ENCODE measurements at regions not wholly inside any gene's neighbourhood (a gene's known extent, or its start where the extent isn't known, plus 50 kb on each side); places are given as distances from the start of the nearest gene placed in this dataset.
"Not testable (repeated sequence)": the region's sequence is repeated elsewhere in the genome, so short reads cannot be mapped to it uniquely, and the experiment has no call there.

DNA sequence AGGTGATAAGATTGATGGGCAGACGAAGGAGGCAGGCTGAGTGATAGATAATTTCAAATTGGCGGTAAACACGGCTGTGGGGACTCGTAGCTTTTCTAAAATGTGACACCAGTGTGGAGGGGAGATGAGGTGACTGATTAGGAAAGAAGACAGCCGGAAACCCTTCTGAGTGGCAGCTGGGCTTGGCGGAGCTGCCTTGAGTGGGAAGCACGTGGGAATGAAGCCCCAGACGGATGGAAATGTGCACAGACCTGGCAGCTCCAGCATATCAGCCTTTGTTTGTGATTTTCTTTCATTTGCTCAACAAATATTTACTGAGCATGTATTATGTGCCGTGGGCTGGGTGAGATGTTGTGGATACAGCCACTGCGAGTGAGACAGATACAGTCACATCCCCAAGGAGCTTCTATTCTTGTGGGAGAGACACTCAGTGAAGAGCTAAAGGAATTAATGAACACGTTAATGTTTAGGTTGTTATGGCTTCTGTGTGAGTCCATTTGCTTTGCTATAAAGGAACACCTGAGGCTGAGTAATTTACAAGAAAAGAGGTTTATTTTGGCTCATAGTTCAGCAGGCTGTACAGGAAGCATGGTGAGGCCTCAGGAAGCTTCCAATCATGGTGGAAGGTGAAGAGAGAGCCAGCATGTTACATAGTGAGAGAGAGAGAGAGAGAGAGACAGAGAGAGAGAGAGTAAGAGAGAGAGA lies 65.5 kb upstream of the LHX5 start:
- Histone ChIP-seq H3K27me3 (ENCODE audit: control insufficient read depth, insufficient read depth, low read length) (no peaks in the 10 kb centered on the region), H3K27ac (ENCODE audit: low read depth, low read length) (no peak overlapping the region), H3K9me3 (ENCODE audit: control insufficient read depth, insufficient read depth, low read length) (no peaks in the 10 kb centered on the region), H3K4me3 (ENCODE audit: low read depth, low read length) (no peak overlapping the region)
- TF ChIP-seq, protein P1, sequence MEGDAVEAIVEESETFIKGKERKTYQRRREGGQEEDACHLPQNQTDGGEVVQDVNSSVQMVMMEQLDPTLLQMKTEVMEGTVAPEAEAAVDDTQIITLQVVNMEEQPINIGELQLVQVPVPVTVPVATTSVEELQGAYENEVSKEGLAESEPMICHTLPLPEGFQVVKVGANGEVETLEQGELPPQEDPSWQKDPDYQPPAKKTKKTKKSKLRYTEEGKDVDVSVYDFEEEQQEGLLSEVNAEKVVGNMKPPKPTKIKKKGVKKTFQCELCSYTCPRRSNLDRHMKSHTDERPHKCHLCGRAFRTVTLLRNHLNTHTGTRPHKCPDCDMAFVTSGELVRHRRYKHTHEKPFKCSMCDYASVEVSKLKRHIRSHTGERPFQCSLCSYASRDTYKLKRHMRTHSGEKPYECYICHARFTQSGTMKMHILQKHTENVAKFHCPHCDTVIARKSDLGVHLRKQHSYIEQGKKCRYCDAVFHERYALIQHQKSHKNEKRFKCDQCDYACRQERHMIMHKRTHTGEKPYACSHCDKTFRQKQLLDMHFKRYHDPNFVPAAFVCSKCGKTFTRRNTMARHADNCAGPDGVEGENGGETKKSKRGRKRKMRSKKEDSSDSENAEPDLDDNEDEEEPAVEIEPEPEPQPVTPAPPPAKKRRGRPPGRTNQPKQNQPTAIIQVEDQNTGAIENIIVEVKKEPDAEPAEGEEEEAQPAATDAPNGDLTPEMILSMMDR (IDR thresholded peaks at IDR 0.05; ENCODE audit: low read depth, low read length), result no peak
- CTCF ChIA-PET, result no interaction called here
- POLR2A ChIA-PET, result no interaction called here
- DNase-seq (ENCODE audit: low read depth, low spot score), result no peak

GRCh38 chr12:113535100-113535499 lies 63.4 kb upstream of the LHX5 start:
- POLR2A ChIA-PET, result no interaction called here
- Histone ChIP-seq H3K27me3 (ENCODE audit: control insufficient read depth, insufficient read depth, low read length) (no peaks in the 10 kb centered on the region), H3K4me3 (ENCODE audit: low read depth, low read length) (no peak overlapping the region), H3K9me3 (ENCODE audit: control insufficient read depth, insufficient read depth, low read length) (no peaks in the 10 kb centered on the region), H3K27ac (ENCODE audit: low read depth, low read length) (no peak overlapping the region)
- no peak for DNase-seq (ENCODE audit: low read depth, low spot score)
- CTCF ChIA-PET, result no interaction called here
- TF ChIP-seq, protein P1 (IDR thresholded peaks at IDR 0.05; ENCODE audit: low read depth, low read length), result no peak

- Histone ChIP-seq H3K4me3 (ENCODE audit: low read depth, low read length) (no peak overlapping the region), H3K27ac (ENCODE audit: low read depth, low read length) (no peak overlapping the region), H3K9me3 (ENCODE audit: control insufficient read depth, insufficient read depth, low read length) (no peaks in the 10 kb centered on the region), H3K27me3 (ENCODE audit: control insufficient read depth, insufficient read depth, low read length) (no peaks in the 10 kb centered on the region)
- TF ChIP-seq, protein P1 (IDR thresholded peaks at IDR 0.05; ENCODE audit: low read depth, low read length), result no peak
- DNase-seq (ENCODE audit: low read depth, low spot score), result no peak
- POLR2A ChIA-PET, result no interaction called here
- CTCF ChIA-PET, result no interaction called here
These were observed 62.9 kb upstream of the LHX5 start for GRCh38 chr12:113534555-113534954.

DNA sequence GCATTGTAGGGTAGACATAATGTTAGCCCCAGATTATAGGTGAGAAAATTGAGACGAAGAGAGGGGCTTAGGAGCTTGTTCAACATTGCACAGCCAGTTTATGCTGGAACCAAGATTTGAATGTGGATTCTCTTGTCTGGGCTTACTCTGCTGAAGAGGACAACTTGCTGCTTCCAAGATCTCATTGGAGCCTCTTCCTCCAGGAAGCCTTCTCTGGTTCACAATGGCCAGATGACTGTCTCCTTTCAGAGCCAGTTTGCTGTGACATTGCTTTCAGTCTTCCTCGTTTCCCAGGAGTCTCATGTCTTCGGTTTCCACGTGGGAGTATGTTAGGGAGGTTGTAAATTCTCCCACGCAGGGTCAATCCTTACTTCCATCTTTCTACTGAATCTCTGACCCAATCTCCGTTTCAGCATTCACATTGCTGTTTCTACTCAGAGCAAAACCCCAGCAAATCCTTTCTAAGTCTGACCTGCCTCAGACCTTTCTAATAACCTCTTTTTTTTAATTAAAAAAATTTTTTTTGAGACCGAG lies 62.2 kb upstream of the LHX5 start:
- ChIA-PET CTCF (no interaction called here), POLR2A (no interaction called here)
- TF ChIP-seq, protein P1 (IDR thresholded peaks at IDR 0.05; ENCODE audit: low read depth, low read length), result no peak
- Histone ChIP-seq H3K9me3 (ENCODE audit: control insufficient read depth, insufficient read depth, low read length) (no peaks in the 10 kb centered on the region), H3K27me3 (ENCODE audit: control insufficient read depth, insufficient read depth, low read length) (no peaks in the 10 kb centered on the region), H3K27ac (ENCODE audit: low read depth, low read length) (no peak overlapping the region), H3K4me3 (ENCODE audit: low read depth, low read length) (no peak overlapping the region)
- DNase-seq (ENCODE audit: low read depth, low spot score), result no peak

- Histone ChIP-seq H3K27ac (ENCODE audit: low read depth, low read length) (no peak overlapping the region), H3K4me3 (ENCODE audit: low read depth, low read length) (no peak overlapping the region), H3K9me3 (ENCODE audit: control insufficient read depth, insufficient read depth, low read length) (no peaks in the 10 kb centered on the region), H3K27me3 (ENCODE audit: control insufficient read depth, insufficient read depth, low read length) (no peaks in the 10 kb centered on the region)
- TF ChIP-seq, protein P1 (IDR thresholded peaks at IDR 0.05; ENCODE audit: low read depth, low read length), result no peak
- no peak for DNase-seq (ENCODE audit: low read depth, low spot score)
- POLR2A ChIA-PET, result no interaction called here
- CTCF ChIA-PET, result no interaction called here
These were observed 60.6 kb upstream of the LHX5 start for GRCh38 chr12:113532292-113532691.

DNA sequence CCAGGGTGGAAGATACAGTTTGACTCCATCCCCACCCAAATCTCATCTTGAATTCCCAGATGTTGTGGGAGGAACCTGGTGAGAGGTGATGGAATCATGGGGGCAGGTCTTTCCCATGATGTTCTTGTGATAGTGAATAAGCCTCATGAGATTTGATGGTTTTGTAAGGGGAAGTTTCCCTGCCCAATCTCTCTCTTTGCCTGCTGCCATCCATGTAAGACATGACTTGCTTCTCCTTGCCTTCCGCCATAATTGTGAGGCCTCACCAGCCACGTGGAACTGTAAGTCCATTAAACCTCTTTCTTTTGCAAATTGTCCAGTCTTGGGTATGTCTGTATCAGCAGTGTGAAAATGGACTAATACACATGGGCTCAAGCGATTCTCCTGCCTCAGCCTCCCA lies 59.4 kb upstream of the LHX5 start:
- POLR2A ChIA-PET; H3K27me3 ChIP-seq (ENCODE audit: control insufficient read depth, insufficient read depth, low read length); H3K4me3 ChIP-seq (ENCODE audit: low read depth, low read length); CTCF ChIA-PET; DNase-seq (ENCODE audit: low read depth, low spot score); H3K9me3 ChIP-seq (ENCODE audit: control insufficient read depth, insufficient read depth, low read length); H3K27ac ChIP-seq (ENCODE audit: low read depth, low read length): not testable (repeated sequence)

All from AG04450 (cell line).